ES-I3 (cell line): ENCODE measurements at regions not wholly inside any gene's neighbourhood (a gene's known extent, or its start where the extent isn't known, plus 50 kb on each side); places are given as distances from the start of the nearest gene placed in this dataset.

Source experiments
- H3K36me3 ChIP-seq: 2 replicates; pipeline ENCODE4 v1.6.1; 2013; ENCODE audit warnings: mild to moderate bottlenecking, low read length, control low read depth, moderate library complexity; ENCODE audit not compliant: insufficient read depth
- H3K4me1 ChIP-seq: 2 replicates; pipeline ENCODE4 v1.6.1; 2013; ENCODE audit warnings: mild to moderate bottlenecking, control low read depth, low read length; ENCODE audit not compliant: insufficient read depth
- H3K9ac ChIP-seq: 2 replicates; pipeline ENCODE4 v1.6.1; 2013; ENCODE audit warnings: low read depth, mild to moderate bottlenecking, low read length, moderate library complexity
- H3K9me3 ChIP-seq: 2 replicates; pipeline ENCODE4 v1.6.1; 2013; ENCODE audit warnings: mild to moderate bottlenecking, low read length, moderate library complexity; ENCODE audit not compliant: control insufficient read depth, insufficient read depth

- Histone ChIP-seq H3K9me3 (peaks cover 16% of the 10 kb centered on the region), H3K4me1 (0 out of 2 replicates have a peak, but pooled peaks cover 2% of the 10 kb centered on the region), H3K9ac (no peak overlapping the region), H3K36me3 (no peaks in the 10 kb centered on the region)
Measured at GRCh38 chr10:53749439-53749838, 976.9 kb upstream of the MBL2 start.

GRCh38 chr10:53748319-53748718 lies 975.7 kb upstream of the MBL2 start:
- Histone ChIP-seq H3K9me3 (peaks cover 16% of the 10 kb centered on the region), H3K36me3 (no peaks in the 10 kb centered on the region), H3K9ac (no peak overlapping the region), H3K4me1 (0 out of 2 replicates have a peak, but pooled peaks cover 2% of the 10 kb centered on the region)

GRCh38 chr10:53744746-53745145 lies 972.2 kb upstream of the MBL2 start:
- Histone ChIP-seq H3K4me1 (0 out of 2 replicates have a peak, but pooled peaks cover 2% of the 10 kb centered on the region), H3K9me3 (peaks cover 14% of the 10 kb centered on the region), H3K9ac (no peak overlapping the region), H3K36me3 (no peaks in the 10 kb centered on the region)

- H3K36me3 ChIP-seq, result no peaks in the 10 kb centered on the region
- H3K9ac ChIP-seq, result no peak overlapping the region
- H3K4me1 ChIP-seq, result 0 out of 2 replicates have a peak, but pooled peaks cover 2% of the 10 kb centered on the region
- peaks cover 9% of the 10 kb centered on the region for H3K9me3 ChIP-seq
Measured at GRCh38 chr10:53744176-53744575, 971.6 kb upstream of the MBL2 start.

GRCh38 chr10:53737132-53737531 lies 964.5 kb upstream of the MBL2 start:
- no peak overlapping the region for H3K9ac ChIP-seq
- H3K4me1 ChIP-seq, result no peaks in the 10 kb centered on the region
- no peaks in the 10 kb centered on the region for H3K9me3 ChIP-seq
- no peaks in the 10 kb centered on the region for H3K36me3 ChIP-seq

GRCh38 chr10:53726921-53727320 lies 954.3 kb upstream of the MBL2 start:
- Histone ChIP-seq H3K9me3 (no peaks in the 10 kb centered on the region), H3K4me1 (no peaks in the 10 kb centered on the region), H3K9ac (no peak overlapping the region), H3K36me3 (no peaks in the 10 kb centered on the region)

- no peaks in the 10 kb centered on the region for H3K9me3 ChIP-seq
- H3K9ac ChIP-seq, result no peak overlapping the region
- H3K36me3 ChIP-seq, result no peaks in the 10 kb centered on the region
- no peaks in the 10 kb centered on the region for H3K4me1 ChIP-seq
Measured at GRCh38 chr10:53724581-53724980, 952.0 kb upstream of the MBL2 start.

- Histone ChIP-seq H3K4me1 (no peaks in the 10 kb centered on the region), H3K9me3 (no peaks in the 10 kb centered on the region; the same call in 1 of the 2 replicates), H3K36me3 (no peaks in the 10 kb centered on the region), H3K9ac (no peak overlapping the region)
Measured at GRCh38 chr10:53719658-53720057, 947.1 kb upstream of the MBL2 start.

- H3K36me3 ChIP-seq, result no peaks in the 10 kb centered on the region
Measured at GRCh38 chr10:53716156-53716555, 943.6 kb upstream of the MBL2 start.

GRCh38 chr10:53713431-53713830 lies 940.8 kb upstream of the MBL2 start:
- Histone ChIP-seq H3K9ac (no peak overlapping the region), H3K36me3 (no peaks in the 10 kb centered on the region), H3K9me3 (no peaks in the 10 kb centered on the region; the same call in 1 of the 2 replicates), H3K4me1 (no peaks in the 10 kb centered on the region)

More at GRCh38 chr10:53716156-53716555, 943.6 kb upstream of the MBL2 start:
- H3K9me3 ChIP-seq, result no peaks in the 10 kb centered on the region; the same call in 1 of the 2 replicates
- no peaks in the 10 kb centered on the region for H3K4me1 ChIP-seq
- H3K9ac ChIP-seq, result no peak overlapping the region

GRCh38 chr10:53702489-53702888 lies 929.9 kb upstream of the MBL2 start:
- Histone ChIP-seq H3K9me3 (no peaks in the 10 kb centered on the region), H3K9ac (no peak overlapping the region), H3K4me1 (no peaks in the 10 kb centered on the region), H3K36me3 (no peaks in the 10 kb centered on the region)

- H3K9ac ChIP-seq, result no peak overlapping the region
- H3K36me3 ChIP-seq, result no peaks in the 10 kb centered on the region
- no peaks in the 10 kb centered on the region for H3K4me1 ChIP-seq
- H3K9me3 ChIP-seq, result no peaks in the 10 kb centered on the region
Measured at GRCh38 chr10:53701213-53701612, 928.6 kb upstream of the MBL2 start.

- Histone ChIP-seq H3K36me3 (no peaks in the 10 kb centered on the region), H3K9me3 (no peaks in the 10 kb centered on the region), H3K4me1 (no peaks in the 10 kb centered on the region), H3K9ac (no peak overlapping the region)
Measured at GRCh38 chr10:53700278-53700677, 927.7 kb upstream of the MBL2 start.

GRCh38 chr10:53699684-53700083 lies 927.1 kb upstream of the MBL2 start:
- H3K36me3 ChIP-seq, result no peaks in the 10 kb centered on the region

GRCh38 chr10:53699231-53699630 lies 926.6 kb upstream of the MBL2 start:
- H3K9ac ChIP-seq, result no peak overlapping the region
- no peaks in the 10 kb centered on the region for H3K36me3 ChIP-seq
- no peaks in the 10 kb centered on the region for H3K9me3 ChIP-seq
- H3K4me1 ChIP-seq, result no peaks in the 10 kb centered on the region

More at GRCh38 chr10:53699684-53700083, 927.1 kb upstream of the MBL2 start:
- no peak overlapping the region for H3K9ac ChIP-seq
- H3K4me1 ChIP-seq, result no peaks in the 10 kb centered on the region
- no peaks in the 10 kb centered on the region for H3K9me3 ChIP-seq

- Histone ChIP-seq H3K9me3 (no peaks in the 10 kb centered on the region), H3K4me1 (no peaks in the 10 kb centered on the region), H3K9ac (no peak overlapping the region), H3K36me3 (no peaks in the 10 kb centered on the region)
Measured at GRCh38 chr10:53697038-53697437, 924.5 kb upstream of the MBL2 start.
